ENCODE measurements at regions not wholly inside any gene's neighbourhood (a gene's known extent, or its start where the extent isn't known, plus 50 kb on each side); places are given as distances from the start of the nearest gene placed in this dataset.

- TF ChIP-seq REST (IDR thresholded peaks at IDR 0.05; ENCODE audit: low read depth) (no peak), MAX (IDR thresholded peaks at IDR 0.05) (no peak), FOXM1 (IDR thresholded peaks at IDR 0.05; ENCODE audit: borderline replicate concordance, low read depth) (no peak), EGR1 (IDR thresholded peaks at IDR 0.05) (no peak)
Observed at GRCh38 chr4:112975567-112976355, 73.7 kb upstream of the ANK2 start.

GRCh38 chr4:112978691-112979472 is 70.6 kb upstream of the ANK2 start:
- TF ChIP-seq MAX (IDR thresholded peaks at IDR 0.05) (no peak), ZBTB7A (IDR thresholded peaks at IDR 0.05; ENCODE audit: low read depth) (no peak), TCF12 (IDR thresholded peaks at IDR 0.05; ENCODE audit: low read depth) (no peak)

- TF ChIP-seq ZBTB7A (IDR thresholded peaks at IDR 0.05; ENCODE audit: low read depth) (no peak), TEAD4 (IDR thresholded peaks at IDR 0.05) (no peak), TCF12 (IDR thresholded peaks at IDR 0.05; ENCODE audit: low read depth) (no peak), CEBPB (IDR thresholded peaks at IDR 0.05) (no peak), EGR1 (IDR thresholded peaks at IDR 0.05) (no peak), NFIC (IDR thresholded peaks at IDR 0.05) (no peak)
Observed at GRCh38 chr4:112979881-112980421, 69.5 kb upstream of the ANK2 start.

GRCh38 chr4:112982680-112983079 is 66.8 kb upstream of the ANK2 start:
- TF ChIP-seq CEBPB (IDR thresholded peaks at IDR 0.05) (no peak), MAX (IDR thresholded peaks at IDR 0.05) (no peak), TAF1 (IDR thresholded peaks at IDR 0.05; ENCODE audit: low read depth) (no peak), EGR1 (IDR thresholded peaks at IDR 0.05) (no peak), FOXM1 (IDR thresholded peaks at IDR 0.05; ENCODE audit: borderline replicate concordance, low read depth) (no peak), CREB1 (IDR thresholded peaks at IDR 0.05; ENCODE audit: low read depth) (no peak), YY1 (IDR thresholded peaks at IDR 0.05; ENCODE audit: low read depth) (no peak), RAD21 (IDR thresholded peaks at IDR 0.05; ENCODE audit: low read depth) (no peak), EP300 (IDR thresholded peaks at IDR 0.05; ENCODE audit: borderline replicate concordance) (no peak)

GRCh38 chr4:112994732-112995464 is 54.6 kb upstream of the ANK2 start:
- no peak for TF ChIP-seq ZBTB7A (IDR thresholded peaks at IDR 0.05; ENCODE audit: low read depth)
- TF ChIP-seq EP300 (IDR thresholded peaks at IDR 0.05; ENCODE audit: borderline replicate concordance): no peak
- no peak for TF ChIP-seq EGR1 (IDR thresholded peaks at IDR 0.05)
- TF ChIP-seq RAD21 (IDR thresholded peaks at IDR 0.05; ENCODE audit: low read depth): no peak
- no peak for TF ChIP-seq YY1 (IDR thresholded peaks at IDR 0.05; ENCODE audit: low read depth)
- no peak for TF ChIP-seq TCF12 (IDR thresholded peaks at IDR 0.05; ENCODE audit: low read depth)
- TF ChIP-seq CREB1 (IDR thresholded peaks at IDR 0.05; ENCODE audit: low read depth): no peak
- TF ChIP-seq FOXM1 (IDR thresholded peaks at IDR 0.05; ENCODE audit: borderline replicate concordance, low read depth): no peak
- TF ChIP-seq USF1 (IDR thresholded peaks at IDR 0.05): no peak
- no peak for TF ChIP-seq REST (IDR thresholded peaks at IDR 0.05; ENCODE audit: low read depth)
- no peak for TF ChIP-seq NFIC (IDR thresholded peaks at IDR 0.05)
- no peak for TF ChIP-seq MAX (IDR thresholded peaks at IDR 0.05)
- TF ChIP-seq TEAD4 (IDR thresholded peaks at IDR 0.05): no peak

All from Ishikawa (cell line).